GM12874 (cell line): ENCODE measurements at regions not wholly inside any gene's neighbourhood (a gene's known extent, or its start where the extent isn't known, plus 50 kb on each side); places are given as distances from the start of the nearest gene placed in this dataset.

Experiments
- TF ChIP-seq, protein P1 (sequence below): IDR thresholded peaks from 2 replicates; pipeline ENCODE4 v1.5.1; 2011; ENCODE audit warnings: low read depth, mild to moderate bottlenecking, control low read depth, low read length, moderate library complexity; ENCODE audit not compliant: insufficient read depth

DNA sequence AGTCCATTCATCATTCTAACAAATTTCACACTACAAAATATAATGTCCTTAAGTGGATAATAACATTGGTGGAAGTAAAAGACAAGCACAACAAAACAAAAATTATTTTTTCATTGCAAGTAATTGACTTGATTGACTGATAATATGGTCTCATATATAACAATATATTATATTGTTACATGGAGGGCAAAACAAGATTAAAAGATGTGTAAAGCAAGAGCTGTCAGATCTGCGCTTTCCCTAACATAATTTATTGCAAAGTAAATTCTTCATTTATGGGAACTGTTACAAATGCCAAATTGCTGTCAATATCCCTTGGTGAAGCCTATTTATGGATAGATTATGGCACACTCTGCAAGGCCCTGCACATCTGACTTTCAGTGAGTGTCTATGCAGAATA lies 233.6 kb downstream of the PCDH7 start:
- TF ChIP-seq, protein P1, sequence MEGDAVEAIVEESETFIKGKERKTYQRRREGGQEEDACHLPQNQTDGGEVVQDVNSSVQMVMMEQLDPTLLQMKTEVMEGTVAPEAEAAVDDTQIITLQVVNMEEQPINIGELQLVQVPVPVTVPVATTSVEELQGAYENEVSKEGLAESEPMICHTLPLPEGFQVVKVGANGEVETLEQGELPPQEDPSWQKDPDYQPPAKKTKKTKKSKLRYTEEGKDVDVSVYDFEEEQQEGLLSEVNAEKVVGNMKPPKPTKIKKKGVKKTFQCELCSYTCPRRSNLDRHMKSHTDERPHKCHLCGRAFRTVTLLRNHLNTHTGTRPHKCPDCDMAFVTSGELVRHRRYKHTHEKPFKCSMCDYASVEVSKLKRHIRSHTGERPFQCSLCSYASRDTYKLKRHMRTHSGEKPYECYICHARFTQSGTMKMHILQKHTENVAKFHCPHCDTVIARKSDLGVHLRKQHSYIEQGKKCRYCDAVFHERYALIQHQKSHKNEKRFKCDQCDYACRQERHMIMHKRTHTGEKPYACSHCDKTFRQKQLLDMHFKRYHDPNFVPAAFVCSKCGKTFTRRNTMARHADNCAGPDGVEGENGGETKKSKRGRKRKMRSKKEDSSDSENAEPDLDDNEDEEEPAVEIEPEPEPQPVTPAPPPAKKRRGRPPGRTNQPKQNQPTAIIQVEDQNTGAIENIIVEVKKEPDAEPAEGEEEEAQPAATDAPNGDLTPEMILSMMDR = no peak

DNA sequence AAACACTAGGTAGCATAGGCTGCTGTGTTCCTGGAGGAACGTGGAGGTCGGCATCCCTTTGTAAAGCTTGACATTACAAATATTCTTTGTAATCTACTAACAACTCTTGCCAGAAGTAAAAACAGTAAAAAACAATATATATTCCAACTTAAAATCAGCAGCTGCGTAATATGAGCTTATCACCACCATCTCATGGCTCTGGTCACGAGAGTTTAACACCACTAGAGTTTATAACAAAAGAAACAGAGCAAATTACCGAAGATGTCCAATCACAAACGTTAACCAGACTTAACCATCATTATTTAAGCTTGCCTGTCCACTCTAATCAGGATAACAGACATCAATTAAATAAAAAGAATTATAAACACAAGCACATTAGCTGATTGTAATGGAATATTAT lies 236.7 kb downstream of the PCDH7 start:
- TF ChIP-seq, protein P1 = no peak

DNA sequence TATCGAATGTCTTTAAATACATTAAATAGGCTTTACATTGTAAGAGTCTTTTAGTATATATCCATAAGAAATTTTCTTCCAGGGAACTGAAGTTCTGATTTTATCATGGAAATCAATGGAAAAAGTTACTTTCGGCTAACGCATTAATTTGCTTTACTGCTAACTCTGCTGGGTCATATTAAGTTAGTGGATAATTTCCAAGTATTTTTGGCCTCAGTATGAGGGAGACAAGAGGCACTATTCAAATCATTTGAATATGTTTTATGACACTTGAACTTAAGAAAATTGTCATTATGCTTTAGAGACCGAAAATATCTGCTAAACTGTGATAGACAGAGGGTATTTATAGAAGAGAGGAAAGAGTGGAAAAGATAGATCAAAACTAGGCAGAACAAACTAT lies 237.5 kb downstream of the PCDH7 start:
- TF ChIP-seq, protein P1 = no peak

DNA sequence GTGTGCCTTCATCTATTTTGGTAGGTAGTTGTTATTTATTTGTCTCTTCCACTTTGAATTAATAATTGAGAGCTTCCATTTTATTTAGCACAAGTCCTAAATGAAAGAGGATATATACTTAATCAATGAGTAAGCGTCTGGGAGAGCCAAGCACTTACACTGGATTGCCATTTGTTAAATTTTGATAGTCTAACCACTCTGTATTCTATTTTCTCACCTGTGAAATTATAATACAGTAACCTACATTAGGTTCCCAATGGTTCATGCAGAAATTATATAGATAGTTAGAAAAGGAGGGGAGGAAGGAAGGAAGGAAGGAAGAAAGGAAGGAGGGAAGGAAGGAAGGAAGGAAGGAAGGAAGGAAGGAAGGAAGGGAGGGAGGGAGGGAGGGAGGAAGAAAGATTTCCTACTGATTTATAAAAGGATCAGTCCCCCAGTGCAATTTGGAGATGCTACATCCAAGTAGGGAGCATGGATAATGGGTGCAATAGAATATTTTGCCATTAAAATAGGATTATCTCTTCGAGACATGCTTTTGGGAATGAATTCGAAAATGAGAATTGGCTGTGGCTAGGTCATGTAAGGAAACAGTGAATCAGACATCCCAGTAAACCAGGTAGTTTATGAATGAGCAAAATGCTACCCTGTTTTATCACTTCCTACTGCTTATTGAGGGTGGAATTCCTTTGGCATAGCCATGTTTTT lies 239.8 kb downstream of the PCDH7 start:
- TF ChIP-seq, protein P1 = no peak

DNA sequence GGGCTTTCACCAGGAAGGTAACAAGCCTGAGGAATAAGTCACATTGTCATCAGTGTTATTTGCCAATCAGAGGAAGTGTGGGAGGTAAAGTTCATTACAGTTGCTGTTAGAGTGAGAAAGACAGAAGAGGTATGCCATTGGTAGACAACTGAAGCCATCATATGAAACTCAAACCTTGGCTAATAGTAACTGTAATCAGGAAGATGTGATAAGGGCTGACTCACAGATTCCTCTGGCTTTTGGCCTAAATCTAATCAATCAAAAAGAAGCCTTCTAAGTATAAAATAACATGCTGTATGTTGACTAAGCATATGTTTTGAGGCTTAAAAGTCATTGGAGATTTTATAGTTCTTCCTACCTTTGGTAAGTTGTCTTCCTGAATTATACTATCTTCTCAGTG lies 242.8 kb downstream of the PCDH7 start:
- TF ChIP-seq, protein P1 = no peak

DNA sequence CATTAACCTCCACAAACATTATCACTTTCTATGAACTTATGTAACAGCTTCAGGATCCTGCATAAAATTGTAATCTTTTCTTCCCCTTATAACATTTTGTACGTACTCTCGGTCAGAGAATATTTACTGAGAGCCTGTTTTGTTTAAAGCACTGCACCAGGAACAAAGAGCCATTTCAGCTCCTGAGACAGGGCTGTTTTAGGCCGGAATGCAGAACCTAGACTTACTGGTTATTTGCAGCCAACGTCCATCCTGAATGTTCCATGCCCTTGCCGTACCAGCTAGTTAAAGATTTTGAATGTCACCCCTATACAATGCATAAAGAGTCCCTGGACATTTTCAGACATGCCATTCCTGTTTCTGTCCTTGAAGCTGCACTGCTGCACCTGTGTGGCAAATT lies 248.8 kb downstream of the PCDH7 start:
- TF ChIP-seq, protein P1 = no peak

DNA sequence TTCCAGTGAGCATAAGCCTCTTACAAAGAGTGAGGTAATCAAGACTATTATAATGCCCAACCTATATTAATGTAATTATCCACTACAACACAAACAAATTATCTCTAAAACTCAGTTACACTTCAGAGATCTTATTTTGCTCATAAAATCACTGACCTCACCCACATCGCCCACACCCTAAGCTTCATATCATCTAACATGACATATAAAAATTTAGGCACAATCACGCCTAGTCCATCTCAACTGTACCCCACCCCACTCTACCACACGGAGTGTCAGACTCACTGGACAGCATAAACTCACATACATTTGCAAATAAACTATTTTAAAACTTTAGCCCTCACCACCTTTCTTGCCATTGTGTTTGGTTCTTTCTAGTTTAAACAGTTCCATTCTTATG lies 252.4 kb downstream of the PCDH7 start:
- TF ChIP-seq, protein P1 = no peak
